Panc1 (cell line): ENCODE measurements at regions not wholly inside any gene's neighbourhood (a gene's known extent, or its start where the extent isn't known, plus 50 kb on each side); places are given as distances from the start of the nearest gene placed in this dataset.

Source experiments
- ATAC-seq: fragments of 200-7000 bp; cut with Tn5 transposase; 2 replicates; pipeline ENCODE4 v1.9.1; 2020; ENCODE audit warnings: mild to moderate bottlenecking, moderate library complexity
- BruUV-seq: library from RNA; stranded (reverse); fragments of 400-500 nt; replicated peaks from 2 replicates; lab custom pipeline; 2021; lab: Mats Ljungman, UMichigan
- CTCF ChIA-PET: fragments of 300-600 bp; sonication (Branson Sonifier 250); formaldehyde crosslinking; loops from one replicate; lab custom pipeline; 2022; ENCODE audit warnings: antibody characterized with exemption; lab: Charles Lee
- POLR2A ChIA-PET: fragments of 300-600 bp; sonication (Branson Sonifier 250); formaldehyde crosslinking; loops from one replicate; lab custom pipeline; 2022; ENCODE audit warnings: antibody characterized with exemption; lab: Charles Lee
- DNase-seq: peaks from one replicate; pipeline ENCODE4 v3.0.0-alpha.2; 2010; ENCODE audit warnings: low read depth, low spot score
- H3K27ac ChIP-seq: 2 replicates; pipeline ENCODE4 v1.5.1; 2011; ENCODE audit warnings: mild to moderate bottlenecking, low read length, inconsistent platforms
- H3K27me3 ChIP-seq: fragments of 200-500 bp; sonication (Bioruptor generic); 2 replicates; pipeline ENCODE4 v1.6.0; 2014; ENCODE audit warnings: low read length, inconsistent platforms; ENCODE audit not compliant: control insufficient read depth, insufficient read depth
- H3K36me3 ChIP-seq: fragments of 200-500 bp; sonication (Bioruptor generic); 2 replicates; pipeline ENCODE4 v1.5.1; 2014; ENCODE audit warnings: inconsistent platforms, mild to moderate bottlenecking, low read length, moderate library complexity; ENCODE audit not compliant: control insufficient read depth, insufficient read depth
- H3K4me1 ChIP-seq: 2 replicates; pipeline ENCODE4 v1.5.1; 2011; ENCODE audit warnings: inconsistent platforms, mild to moderate bottlenecking, low read length, moderate library complexity; ENCODE audit not compliant: control insufficient read depth, insufficient read depth
- H3K4me3 ChIP-seq, 2 experiments: 2 replicates each; pipeline ENCODE4 v1.5.1; 2011 to 2012; ENCODE audit warnings: low read depth in 2 of 2, low read length in 2 of 2, mild to moderate bottlenecking in 2 of 2, inconsistent platforms in 1 of 2, moderate library complexity in 1 of 2
- H3K9me3 ChIP-seq: fragments of 200-500 bp; sonication (Bioruptor generic); 2 replicates; pipeline ENCODE4 v1.5.1; 2014; ENCODE audit warnings: low read depth, mild to moderate bottlenecking, inconsistent platforms, low read length, moderate library complexity; ENCODE audit not compliant: control insufficient read depth, insufficient read depth
- POLR2AphosphoS5 ChIP-seq: IDR thresholded peaks from 2 replicates; pipeline ENCODE4 v1.6.1; 2012; ENCODE audit warnings: mild to moderate bottlenecking, low read depth, low read length, moderate library complexity
- REST ChIP-seq, 2 experiments: IDR thresholded peaks; 2 replicates each; pipeline ENCODE4 v1.6.1; 2011 to 2012; ENCODE audit warnings: low read depth in 2 of 2, control low read depth in 1 of 2, low read length in 1 of 2, mild to moderate bottlenecking in 1 of 2, moderate library complexity in 1 of 2; ENCODE audit not compliant: insufficient read depth in 1 of 2
- SIN3A ChIP-seq: IDR thresholded peaks from 2 replicates; pipeline ENCODE4 v1.6.1; 2012; ENCODE audit warnings: low read depth, mild to moderate bottlenecking, low read length, moderate library complexity, borderline replicate concordance; ENCODE audit not compliant: insufficient read depth
- TCF7L2 ChIP-seq: IDR thresholded peaks from 2 replicates; pipeline ENCODE4 v1.6.1; 2011; ENCODE audit warnings: mild to moderate bottlenecking, low read depth, low read length, inconsistent platforms
- in situ Hi-C: cut with HindIII; loops from 2 replicates; pipeline ENCODE4 v1.10.0; 2016; ENCODE audit warnings: low sequenced_read_pairs, low pct_unique_long_range_greater_than_20kb
- intact Hi-C: fragments of 100-400 bp; cut with micrococcal nuclease; formaldehyde crosslinking; loops from one replicate; pipeline ENCODE4 v1.10.0; 2022; ENCODE audit not compliant: unreplicated experiment
- TF ChIP-seq, protein P1 (sequence below): fragments of 450-650 bp; IDR thresholded peaks from 2 replicates; pipeline ENCODE4 v1.5.1; 2017; ENCODE audit warnings: mild to moderate bottlenecking

- peaks cover 2% of the 10 kb centered on the region for H3K27me3 ChIP-seq
- ChIA-PET POLR2A (no interaction called here), CTCF (no interaction called here)
- H3K36me3 ChIP-seq, result no peaks in the 10 kb centered on the region
- intact Hi-C loops (no loop called here), in situ Hi-C loops (no loop called here)
- no peak for TF ChIP-seq SIN3A
- TF ChIP-seq, protein P1, sequence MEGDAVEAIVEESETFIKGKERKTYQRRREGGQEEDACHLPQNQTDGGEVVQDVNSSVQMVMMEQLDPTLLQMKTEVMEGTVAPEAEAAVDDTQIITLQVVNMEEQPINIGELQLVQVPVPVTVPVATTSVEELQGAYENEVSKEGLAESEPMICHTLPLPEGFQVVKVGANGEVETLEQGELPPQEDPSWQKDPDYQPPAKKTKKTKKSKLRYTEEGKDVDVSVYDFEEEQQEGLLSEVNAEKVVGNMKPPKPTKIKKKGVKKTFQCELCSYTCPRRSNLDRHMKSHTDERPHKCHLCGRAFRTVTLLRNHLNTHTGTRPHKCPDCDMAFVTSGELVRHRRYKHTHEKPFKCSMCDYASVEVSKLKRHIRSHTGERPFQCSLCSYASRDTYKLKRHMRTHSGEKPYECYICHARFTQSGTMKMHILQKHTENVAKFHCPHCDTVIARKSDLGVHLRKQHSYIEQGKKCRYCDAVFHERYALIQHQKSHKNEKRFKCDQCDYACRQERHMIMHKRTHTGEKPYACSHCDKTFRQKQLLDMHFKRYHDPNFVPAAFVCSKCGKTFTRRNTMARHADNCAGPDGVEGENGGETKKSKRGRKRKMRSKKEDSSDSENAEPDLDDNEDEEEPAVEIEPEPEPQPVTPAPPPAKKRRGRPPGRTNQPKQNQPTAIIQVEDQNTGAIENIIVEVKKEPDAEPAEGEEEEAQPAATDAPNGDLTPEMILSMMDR, result no peak
- no peak for TF ChIP-seq REST (IDR thresholded peaks at IDR 0.05; ENCODE audit: insufficient read depth in 1 of 2, low read depth in 2 of 2, low read length in 1 of 2)
- TF ChIP-seq TCF7L2, result no peak
- TF ChIP-seq POLR2AphosphoS5, result no peak
- no TSS peak for BruUV-seq
- no peaks in the 10 kb centered on the region for H3K4me1 ChIP-seq
- no peak overlapping the region for H3K27ac ChIP-seq
- no peak for ATAC-seq
- H3K9me3 ChIP-seq, result no peaks in the 10 kb centered on the region
- DNase-seq, result no peak
- H3K4me3 ChIP-seq, result no peak overlapping the region
Measured at GRCh38 chr14:34318014-34318413, 144.0 kb downstream of the SPTSSA start.

DNA sequence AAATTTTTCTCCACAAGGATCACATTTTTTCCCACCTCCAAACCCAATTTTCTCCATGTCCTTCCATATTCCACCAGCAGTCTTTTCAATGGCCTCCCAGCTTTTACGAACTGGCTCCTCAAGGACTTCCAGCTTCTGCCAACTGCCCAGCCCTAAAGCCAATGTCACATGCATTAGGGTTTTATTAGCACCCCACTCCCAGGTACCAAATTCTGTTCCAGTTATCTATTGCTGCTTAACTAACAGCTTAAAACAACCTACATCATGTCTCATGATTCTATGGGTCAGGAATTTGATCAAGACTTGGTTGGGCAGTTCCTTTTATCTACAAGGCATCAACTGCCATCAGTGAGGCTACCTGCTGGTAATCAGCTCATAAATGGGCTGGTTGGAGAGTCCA lies 151.3 kb downstream of the SPTSSA start:
- TF ChIP-seq SIN3A, result no peak
- TF ChIP-seq, protein P1, result no peak
- no peak for TF ChIP-seq REST (IDR thresholded peaks at IDR 0.05; ENCODE audit: insufficient read depth in 1 of 2, low read depth in 2 of 2, low read length in 1 of 2)
- no peak for TF ChIP-seq POLR2AphosphoS5
- TF ChIP-seq TCF7L2, result no peak
- in situ Hi-C loops (no loop called here), intact Hi-C loops (no loop called here)
- ChIA-PET CTCF (no interaction called here), POLR2A (no interaction called here)
- Histone ChIP-seq H3K27ac (no peak overlapping the region), H3K4me3 (no peak overlapping the region), H3K4me1 (no peaks in the 10 kb centered on the region), H3K36me3 (no peaks in the 10 kb centered on the region), H3K27me3 (no peaks in the 10 kb centered on the region; the same call in none of the 2 replicates), H3K9me3 (no peaks in the 10 kb centered on the region)
- BruUV-seq, result no TSS peak
- ATAC-seq, result no peak
- DNase-seq, result no peak
